Spleen (tissue), 7 donors: ENCODE measurements at regions not wholly inside any gene's neighbourhood (a gene's known extent, or its start where the extent isn't known, plus 50 kb on each side); places are given as distances from the start of the nearest gene placed in this dataset.

Experiments
- CTCF ChIP-seq, 11 experiments: fragments of 200-600 bp in 7 of 11; fragments of 450-650 bp in 4 of 11; sonication (generic) in 4 of 11; IDR thresholded peaks in 8 of 11; conservative IDR thresholded peaks in 3 of 11; 1 replicate in 7 of 11; 2 replicates in 4 of 11; pipeline versions ENCODE4 v1.4.0 to v1.8.0; 2016 to 2021; ENCODE audit warnings: antibody characterized with exemption in 11 of 11, inconsistent platforms in 4 of 11, mild to moderate bottlenecking in 1 of 11
- POLR2AphosphoS5 ChIP-seq, 3 donors: sonication (generic); formaldehyde crosslinking; IDR thresholded peaks; one replicate each; pipeline ENCODE4 v1.5.1; 2017; ENCODE audit warnings: antibody characterized with exemption in 3 of 3
- donor health status: DM: no; HTN: no; CAD: no; lungs with moderate emphysema.
- donor health status: DM: no; HTN: no; CAD: no.
- donor health status: DM: no; HTN: no; CAD: no.

- TF ChIP-seq POLR2AphosphoS5 (IDR thresholded peaks at IDR 0.05): no peak
- no peak for TF ChIP-seq CTCF (IDR thresholded peaks at IDR 0.05 in 8 of 11, conservative IDR thresholded peaks at IDR 0.05 in 3 of 11)
Measured at GRCh38 chr3:176463610-176464009, 733.7 kb downstream of the TBL1XR1 start.
